ENCODE measurements at regions not wholly inside any gene's neighbourhood (a gene's known extent, or its start where the extent isn't known, plus 50 kb on each side); places are given as distances from the start of the nearest gene placed in this dataset.

DNA sequence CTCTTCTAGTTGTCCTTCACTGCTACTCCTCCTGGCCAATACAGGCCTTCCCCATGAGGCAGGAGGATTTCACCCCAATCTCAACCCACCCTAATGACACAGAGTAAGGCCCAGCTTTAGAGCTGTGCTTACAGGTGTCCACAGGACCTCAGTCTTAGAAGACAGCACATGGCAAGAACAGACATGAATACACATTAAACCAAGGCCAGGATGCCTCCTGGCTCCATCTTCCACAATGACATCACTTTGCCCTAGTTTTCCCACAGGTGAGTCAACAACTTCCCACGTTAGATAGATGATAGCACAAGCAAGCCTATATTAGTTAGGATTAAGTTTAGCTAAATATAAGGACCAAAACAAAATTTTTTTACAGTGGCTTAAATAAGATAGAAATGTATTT lies 63.8 kb upstream of the NOCT start:
- ATAC-seq: no peak

GRCh38 chr4:138949866-138950265 lies 65.7 kb upstream of the NOCT start:
- TF ChIP-seq GLIS3 (CRISPR knock-in tag; IDR thresholded peaks at IDR 0.05) (no peak), PATZ1 (CRISPR knock-in tag; IDR thresholded peaks at IDR 0.05; ENCODE audit: borderline replicate concordance) (no peak), CREB5 (CRISPR knock-in tag; IDR thresholded peaks at IDR 0.05; ENCODE audit: low read depth) (no peak), ZFP3 (CRISPR knock-in tag; IDR thresholded peaks at IDR 0.05) (no peak), TCF4 (CRISPR knock-in tag; IDR thresholded peaks at IDR 0.05; ENCODE audit: borderline replicate concordance) (no peak), TOX (CRISPR knock-in tag; IDR thresholded peaks at IDR 0.05; ENCODE audit: borderline replicate concordance) (no peak), BACH2 (CRISPR knock-in tag; IDR thresholded peaks at IDR 0.05; ENCODE audit: borderline replicate concordance) (no peak), ZNF8 (CRISPR knock-in tag; IDR thresholded peaks at IDR 0.05) (no peak), ARNTL (CRISPR knock-in tag; IDR thresholded peaks at IDR 0.05; ENCODE audit: borderline replicate concordance, low read depth) (no peak), ISL1 (CRISPR knock-in tag; IDR thresholded peaks at IDR 0.05) (no peak), POU6F1 (CRISPR knock-in tag; IDR thresholded peaks at IDR 0.05; ENCODE audit: borderline replicate concordance, low read depth) (no peak), OSR1 (CRISPR knock-in tag; IDR thresholded peaks at IDR 0.05) (no peak), SNAI2 (CRISPR knock-in tag; IDR thresholded peaks at IDR 0.05) (no peak), ZNF70 (CRISPR knock-in tag; IDR thresholded peaks at IDR 0.05) (no peak), CSDC2 (CRISPR knock-in tag; IDR thresholded peaks at IDR 0.05) (no peak), ZNF565 (CRISPR knock-in tag; conservative IDR thresholded peaks at IDR 0.05; ENCODE audit: low read depth) (no peak), ZC3H10 (CRISPR knock-in tag; IDR thresholded peaks at IDR 0.05) (no peak), RARB (CRISPR knock-in tag; IDR thresholded peaks at IDR 0.05) (no peak), ESRRG (CRISPR knock-in tag; IDR thresholded peaks at IDR 0.05) (no peak)
- TF ChIP-seq, protein P1, sequence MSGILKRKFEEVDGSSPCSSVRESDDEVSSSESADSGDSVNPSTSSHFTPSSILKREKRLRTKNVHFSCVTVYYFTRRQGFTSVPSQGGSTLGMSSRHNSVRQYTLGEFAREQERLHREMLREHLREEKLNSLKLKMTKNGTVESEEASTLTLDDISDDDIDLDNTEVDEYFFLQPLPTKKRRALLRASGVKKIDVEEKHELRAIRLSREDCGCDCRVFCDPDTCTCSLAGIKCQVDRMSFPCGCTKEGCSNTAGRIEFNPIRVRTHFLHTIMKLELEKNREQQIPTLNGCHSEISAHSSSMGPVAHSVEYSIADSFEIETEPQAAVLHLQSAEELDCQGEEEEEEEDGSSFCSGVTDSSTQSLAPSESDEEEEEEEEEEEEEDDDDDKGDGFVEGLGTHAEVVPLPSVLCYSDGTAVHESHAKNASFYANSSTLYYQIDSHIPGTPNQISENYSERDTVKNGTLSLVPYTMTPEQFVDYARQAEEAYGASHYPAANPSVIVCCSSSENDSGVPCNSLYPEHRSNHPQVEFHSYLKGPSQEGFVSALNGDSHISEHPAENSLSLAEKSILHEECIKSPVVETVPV (CRISPR knock-in tag; IDR thresholded peaks at IDR 0.05): no peak
- no peak for ATAC-seq

More for the DNA sequence above, 63.8 kb upstream of the NOCT start:
- no peak for TF ChIP-seq ZFP3 (CRISPR knock-in tag; IDR thresholded peaks at IDR 0.05)

- no peak for ATAC-seq
- no peak for TF ChIP-seq ZFP30 (CRISPR knock-in tag; IDR thresholded peaks at IDR 0.05)
- TF ChIP-seq CREB5 (CRISPR knock-in tag; IDR thresholded peaks at IDR 0.05; ENCODE audit: low read depth): no peak
- no peak for TF ChIP-seq TCF4 (CRISPR knock-in tag; IDR thresholded peaks at IDR 0.05; ENCODE audit: borderline replicate concordance)
- no peak for TF ChIP-seq SNAI2 (CRISPR knock-in tag; IDR thresholded peaks at IDR 0.05)
Observed at GRCh38 chr4:138948918-138949317, 66.7 kb upstream of the NOCT start.

DNA sequence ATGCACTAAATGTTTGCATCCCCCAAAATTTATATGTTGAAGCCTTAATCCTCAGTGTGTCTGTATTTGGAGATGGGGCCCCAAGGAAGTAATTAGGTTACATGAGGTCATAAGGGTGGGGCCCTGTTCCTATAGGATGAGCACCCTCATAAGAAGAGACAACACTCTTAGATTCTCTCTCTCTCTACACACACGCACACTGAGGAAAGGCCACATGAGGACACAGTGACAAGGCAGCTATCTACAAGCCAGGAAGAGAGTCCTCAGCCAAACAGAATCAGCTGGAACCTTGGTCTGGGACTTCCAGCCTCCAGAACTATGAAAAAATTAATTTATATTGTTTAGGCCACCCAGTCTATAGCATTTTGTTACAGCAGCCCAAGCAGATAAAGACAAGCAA lies 69.3 kb upstream of the NOCT start:
- TF ChIP-seq ZNF8 (CRISPR knock-in tag; IDR thresholded peaks at IDR 0.05) (no peak), ZFP3 (CRISPR knock-in tag; IDR thresholded peaks at IDR 0.05) (no peak), GLIS3 (CRISPR knock-in tag; IDR thresholded peaks at IDR 0.05) (no peak), POU6F1 (CRISPR knock-in tag; IDR thresholded peaks at IDR 0.05; ENCODE audit: borderline replicate concordance, low read depth) (no peak), TCF4 (CRISPR knock-in tag; IDR thresholded peaks at IDR 0.05; ENCODE audit: borderline replicate concordance) (no peak), BACH2 (CRISPR knock-in tag; IDR thresholded peaks at IDR 0.05; ENCODE audit: borderline replicate concordance) (no peak), SNAI2 (CRISPR knock-in tag; IDR thresholded peaks at IDR 0.05) (no peak), RARB (CRISPR knock-in tag; IDR thresholded peaks at IDR 0.05) (no peak), OSR1 (CRISPR knock-in tag; IDR thresholded peaks at IDR 0.05) (no peak), ZC3H10 (CRISPR knock-in tag; IDR thresholded peaks at IDR 0.05) (no peak), ESRRG (CRISPR knock-in tag; IDR thresholded peaks at IDR 0.05) (no peak), ZNF565 (CRISPR knock-in tag; conservative IDR thresholded peaks at IDR 0.05; ENCODE audit: low read depth) (no peak), PATZ1 (CRISPR knock-in tag; IDR thresholded peaks at IDR 0.05; ENCODE audit: borderline replicate concordance) (no peak), TOX (CRISPR knock-in tag; IDR thresholded peaks at IDR 0.05; ENCODE audit: borderline replicate concordance) (no peak), CREB5 (CRISPR knock-in tag; IDR thresholded peaks at IDR 0.05; ENCODE audit: low read depth) (no peak), ARNTL (CRISPR knock-in tag; IDR thresholded peaks at IDR 0.05; ENCODE audit: borderline replicate concordance, low read depth) (no peak), ZNF70 (CRISPR knock-in tag; IDR thresholded peaks at IDR 0.05) (no peak)
- no peak for ATAC-seq

Data from SK-N-SH treated with all-trans-retinoic acid at 6 μM for 48 hours (cell line).